ENCODE measurements at regions not wholly inside any gene's neighbourhood (a gene's known extent, or its start where the extent isn't known, plus 50 kb on each side); places are given as distances from the start of the nearest gene placed in this dataset.
"Not testable (repeated sequence)": the region's sequence is repeated elsewhere in the genome, so short reads cannot be mapped to it uniquely, and the experiment has no call there.

DNA sequence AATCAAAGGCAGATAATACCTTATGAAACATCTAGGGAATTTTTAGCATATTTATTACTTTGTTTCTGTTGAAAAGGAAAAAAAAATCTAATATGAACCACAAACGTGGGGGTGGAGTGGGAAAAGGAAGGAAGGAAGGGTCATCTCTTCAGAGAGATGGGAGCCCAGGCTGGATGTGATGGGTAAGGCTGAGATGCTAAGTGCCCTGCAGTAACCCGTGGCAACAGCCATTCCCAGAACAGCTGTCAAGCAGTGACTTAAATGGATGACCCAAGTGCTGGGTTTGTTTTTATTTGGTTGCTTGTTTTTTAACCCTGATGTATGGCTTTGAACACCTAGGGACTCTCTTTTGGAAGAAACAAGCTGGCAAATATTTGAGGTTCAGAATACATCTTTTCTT lies 50.7 kb upstream of the KLF7 start:
- DNase-seq, result no peak

GRCh38 chr2:207217442-207217841 lies 51.7 kb upstream of the KLF7 start:
- DNase-seq, result no peak

DNA sequence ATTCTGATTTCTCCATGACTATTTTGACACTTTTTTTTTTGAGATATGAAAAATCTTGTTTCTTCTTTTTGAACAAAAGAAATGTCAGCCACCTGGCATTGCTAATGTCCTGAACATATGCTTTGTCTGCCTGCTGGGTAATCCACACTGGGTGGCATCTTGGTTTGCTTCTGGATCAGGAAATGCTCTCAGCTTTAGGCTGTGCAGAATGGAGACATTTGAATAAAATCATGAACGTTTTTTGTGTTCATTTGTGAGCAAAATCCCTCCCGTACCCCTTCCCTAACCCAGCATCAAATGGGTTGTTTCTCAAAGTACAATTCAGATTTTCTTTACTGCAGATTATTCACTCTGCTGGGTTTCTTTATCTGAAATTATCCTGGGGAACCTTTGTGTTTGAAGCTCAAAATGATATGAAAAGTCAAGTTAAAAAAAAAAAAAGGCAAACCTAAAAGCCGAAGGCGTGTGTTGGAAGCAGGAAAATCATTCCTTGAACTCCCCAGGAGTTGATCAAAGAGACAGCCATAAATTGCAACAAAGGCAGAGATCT lies 53.4 kb upstream of the KLF7 start:
- no peak for DNase-seq

GRCh38 chr2:207219676-207220501 lies 54.1 kb upstream of the KLF7 start:
- DNase-seq, result no peak

DNA sequence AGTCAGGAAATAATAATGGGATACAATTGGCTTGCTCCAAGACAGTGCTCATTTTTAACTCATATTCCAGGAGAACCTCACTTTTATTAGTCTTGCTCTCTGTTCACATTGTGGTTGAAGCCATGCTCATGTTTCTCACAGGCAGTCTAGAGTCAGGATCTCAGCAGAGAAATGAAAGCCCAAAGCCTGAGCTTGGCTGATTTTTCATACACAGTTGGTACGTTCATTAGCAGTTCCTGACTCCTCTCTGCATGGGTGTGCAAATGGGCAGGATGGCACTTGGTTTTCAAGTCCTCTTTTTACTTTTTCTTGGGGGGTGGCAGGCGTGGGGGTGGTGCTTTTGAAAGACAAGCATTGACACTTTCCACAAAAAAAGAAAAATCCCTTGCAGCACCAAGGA lies 56.0 kb upstream of the KLF7 start:
- DNase-seq, result no peak

DNA sequence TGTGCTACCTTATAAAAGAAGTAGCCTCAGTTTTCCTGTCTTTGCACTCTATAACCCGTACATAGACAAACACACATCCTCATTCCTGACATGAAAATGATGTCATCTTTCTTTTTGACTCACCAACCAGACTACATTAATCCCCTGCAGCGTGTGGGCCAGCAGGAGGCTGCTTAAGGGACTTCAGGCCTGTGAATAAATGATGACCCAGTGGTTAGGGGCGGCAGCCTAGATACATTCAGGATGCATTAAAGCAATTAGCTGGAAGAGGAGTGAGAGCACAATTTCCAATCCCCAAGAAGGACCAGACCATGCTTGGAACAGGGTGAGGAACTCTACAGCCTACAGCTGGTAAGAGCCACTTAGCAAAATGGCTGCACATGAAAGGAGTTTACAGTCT lies 57.3 kb upstream of the KLF7 start:
- DNase-seq, result peak; percentile 21

DNA sequence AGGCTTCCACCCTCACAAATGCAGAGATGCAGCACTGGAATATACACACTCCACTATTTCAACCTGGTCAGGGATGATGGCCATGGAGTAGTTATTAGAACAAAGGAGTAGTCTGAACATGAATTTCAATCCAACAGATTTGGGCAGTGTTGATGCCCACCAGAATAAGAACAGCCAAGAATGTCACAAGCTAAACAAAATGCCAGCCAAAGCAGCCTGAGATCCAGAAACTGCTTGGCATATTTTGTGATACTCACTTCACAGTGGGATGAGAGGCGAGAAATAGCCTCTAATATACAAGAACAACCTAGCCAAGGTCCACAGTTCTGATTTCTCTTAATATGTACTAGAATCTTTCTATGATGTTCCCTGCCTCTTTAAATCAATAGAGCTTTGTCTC lies 58.6 kb upstream of the KLF7 start:
- DNase-seq, result no peak

DNA sequence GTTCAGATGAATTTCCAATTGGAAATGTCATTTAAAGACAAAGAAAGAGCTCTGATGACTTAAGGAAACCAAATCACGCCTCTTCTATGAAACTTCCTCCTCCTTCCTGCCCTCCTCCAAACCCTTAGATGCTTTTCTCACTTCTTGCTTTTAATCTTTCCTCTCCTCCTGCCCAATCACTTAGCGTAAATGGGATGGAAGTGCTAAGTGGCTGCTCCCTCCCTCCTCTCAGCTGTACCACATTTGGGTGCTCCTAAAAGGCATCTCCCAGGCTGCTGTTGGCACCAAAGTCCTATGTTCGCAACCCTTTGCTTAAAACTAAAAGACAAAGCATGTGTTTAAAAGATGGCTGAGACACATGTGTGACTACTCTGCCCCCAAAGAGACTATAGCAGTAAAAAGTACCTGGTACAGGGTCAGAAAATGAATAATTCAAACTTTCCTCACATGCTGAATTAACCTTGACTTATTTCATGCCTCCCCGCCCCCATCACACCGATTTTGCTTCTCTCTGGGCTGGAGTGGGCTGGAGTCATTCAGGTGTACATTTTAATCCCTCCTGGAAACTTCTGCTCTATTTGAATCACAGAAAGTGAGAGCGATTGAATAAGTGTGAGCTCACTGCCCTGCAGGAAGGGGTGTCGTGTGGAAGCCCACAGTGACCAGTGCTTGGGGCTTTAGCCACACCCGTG lies 59.2 kb upstream of the KLF7 start:
- peak; percentile 54 for DNase-seq

DNA sequence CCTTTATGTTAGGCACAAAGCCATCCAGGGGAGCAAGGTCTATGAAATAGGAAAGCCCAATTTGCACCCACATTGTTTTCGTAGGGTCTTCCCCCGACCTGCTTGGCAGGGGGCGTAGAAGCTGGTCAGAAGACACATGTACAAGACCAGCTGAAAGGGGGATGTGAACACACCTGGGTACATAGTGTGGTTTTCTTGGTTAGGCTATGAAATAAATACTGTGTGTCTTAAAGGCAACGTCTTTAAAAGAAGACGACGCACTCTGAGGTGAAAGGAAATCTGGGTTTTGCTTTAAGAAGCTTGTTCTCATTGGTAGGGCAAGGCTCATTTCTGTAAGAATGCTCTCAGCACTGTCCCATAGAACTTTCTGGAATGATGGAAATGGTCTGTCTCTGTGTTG lies 60.0 kb upstream of the KLF7 start:
- no peak for DNase-seq

DNA sequence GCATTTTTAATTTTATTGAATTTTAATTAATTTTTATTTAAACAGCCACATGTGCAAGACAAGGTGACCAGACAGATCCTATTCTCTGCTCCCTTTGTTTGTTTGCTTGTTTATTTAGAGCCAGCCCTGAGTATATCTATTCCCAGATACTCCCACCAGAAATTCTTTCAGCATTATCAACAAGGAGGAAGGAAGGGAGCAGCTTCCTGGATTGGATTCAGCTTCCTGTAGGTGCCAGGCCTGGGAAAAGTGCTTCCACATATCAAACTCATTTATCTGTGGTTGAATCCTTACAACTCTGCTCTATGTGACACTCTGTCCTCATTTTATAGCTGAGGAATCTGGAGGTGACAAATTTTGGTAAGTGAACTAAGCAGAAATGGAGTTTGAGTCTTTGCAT lies 60.5 kb upstream of the KLF7 start:
- DNase-seq, result no peak

GRCh38 chr2:207226671-207227061 lies 60.9 kb upstream of the KLF7 start:
- DNase-seq, result no peak

DNA sequence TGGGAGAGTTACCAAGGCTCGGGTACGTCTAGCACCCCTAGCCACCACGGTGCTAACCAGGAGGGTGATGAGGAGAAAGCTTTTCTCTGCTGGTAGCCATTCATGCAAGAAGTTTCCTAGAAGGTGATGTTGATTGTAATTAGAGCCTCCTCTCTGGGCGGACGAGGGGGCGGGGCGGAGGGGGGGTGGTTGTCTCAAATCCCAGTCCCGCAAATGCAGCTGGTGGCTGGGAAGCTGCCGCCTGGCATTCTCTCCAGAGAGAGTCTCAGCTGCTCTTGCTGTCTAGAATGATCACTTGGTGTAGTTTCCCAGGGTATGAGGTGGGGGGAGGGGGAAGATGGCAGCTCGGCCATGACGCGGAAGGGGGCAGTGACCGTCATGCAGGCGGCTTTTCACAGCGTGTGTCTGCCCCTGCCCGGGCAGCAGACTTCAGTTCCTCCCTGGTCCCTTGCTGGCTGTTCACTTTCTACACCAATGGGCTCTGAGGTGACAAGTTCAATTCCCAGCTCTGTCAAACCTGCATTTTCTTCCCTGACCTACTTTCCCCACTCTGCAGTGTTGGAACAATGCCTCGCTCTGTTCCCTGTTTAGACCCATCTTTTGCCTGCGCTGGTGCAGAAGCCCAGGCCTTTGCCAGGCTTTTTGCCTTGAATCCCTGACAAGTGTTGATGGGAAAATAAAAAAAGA lies 61.5 kb upstream of the KLF7 start:
- DNase-seq, result no peak

- no peak for DNase-seq
Measured at GRCh38 chr2:207227749-207228145, 62.0 kb upstream of the KLF7 start.

DNA sequence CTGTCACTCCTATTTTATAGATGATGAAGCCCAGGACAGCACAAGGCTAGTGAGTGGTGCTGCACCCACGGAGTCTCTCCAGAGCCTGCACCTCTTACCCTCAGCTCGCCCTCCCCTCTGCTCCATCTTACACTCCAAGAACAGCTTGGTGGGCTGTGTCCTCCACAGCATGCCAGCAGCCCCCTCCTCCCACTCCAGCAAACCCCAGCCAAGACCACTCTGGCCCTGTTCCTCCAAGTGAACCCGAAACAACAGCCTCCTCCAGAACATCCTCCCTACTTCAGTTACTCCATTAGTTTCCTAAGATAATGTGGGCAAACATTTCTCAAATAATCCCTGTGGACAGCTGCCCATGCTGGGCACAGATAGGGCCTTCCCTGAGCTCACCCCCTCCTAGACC lies 62.7 kb upstream of the KLF7 start:
- no peak for DNase-seq

GRCh38 chr2:207229161-207229560 lies 63.4 kb upstream of the KLF7 start:
- no peak for DNase-seq

DNA sequence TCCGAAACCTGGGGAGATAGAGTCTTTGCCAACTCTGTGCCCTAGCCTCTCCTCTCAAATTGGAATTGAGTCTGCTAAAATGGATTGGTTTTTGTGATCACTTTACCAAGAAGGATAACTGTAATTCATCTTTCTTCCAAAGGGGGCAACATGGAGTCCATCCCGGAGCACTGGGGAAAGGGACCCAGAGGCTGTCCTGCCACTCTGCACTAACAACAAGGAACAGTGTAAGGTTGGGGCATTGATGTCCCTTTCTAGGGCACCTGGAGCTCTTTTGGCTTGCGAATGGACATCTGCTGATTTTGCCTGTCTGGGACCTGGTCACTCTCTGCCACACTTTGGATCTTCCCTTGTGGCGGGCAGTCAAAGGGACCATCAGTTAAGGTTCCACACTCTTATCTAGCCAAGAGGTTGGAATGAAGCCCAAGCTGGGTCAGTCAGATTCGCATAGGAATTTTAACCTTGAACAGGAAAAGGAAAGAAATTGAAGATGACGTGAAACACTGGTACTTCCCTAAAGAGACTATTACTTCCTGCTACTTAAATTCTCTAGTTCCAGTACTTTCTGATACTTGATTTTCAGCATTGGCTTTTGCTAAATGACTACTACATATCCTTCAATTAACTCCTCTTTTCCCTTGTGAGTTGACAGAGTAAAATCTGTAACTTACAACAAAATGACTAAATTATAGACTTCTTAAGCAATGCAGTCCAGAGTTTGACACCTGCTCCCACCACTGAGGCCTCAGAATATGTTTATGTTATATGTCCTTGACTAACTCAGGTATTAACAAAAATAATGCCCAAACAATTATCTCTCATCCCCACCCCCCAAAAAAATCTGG lies 64.7 kb upstream of the KLF7 start:
- DNase-seq, result no peak

DNA sequence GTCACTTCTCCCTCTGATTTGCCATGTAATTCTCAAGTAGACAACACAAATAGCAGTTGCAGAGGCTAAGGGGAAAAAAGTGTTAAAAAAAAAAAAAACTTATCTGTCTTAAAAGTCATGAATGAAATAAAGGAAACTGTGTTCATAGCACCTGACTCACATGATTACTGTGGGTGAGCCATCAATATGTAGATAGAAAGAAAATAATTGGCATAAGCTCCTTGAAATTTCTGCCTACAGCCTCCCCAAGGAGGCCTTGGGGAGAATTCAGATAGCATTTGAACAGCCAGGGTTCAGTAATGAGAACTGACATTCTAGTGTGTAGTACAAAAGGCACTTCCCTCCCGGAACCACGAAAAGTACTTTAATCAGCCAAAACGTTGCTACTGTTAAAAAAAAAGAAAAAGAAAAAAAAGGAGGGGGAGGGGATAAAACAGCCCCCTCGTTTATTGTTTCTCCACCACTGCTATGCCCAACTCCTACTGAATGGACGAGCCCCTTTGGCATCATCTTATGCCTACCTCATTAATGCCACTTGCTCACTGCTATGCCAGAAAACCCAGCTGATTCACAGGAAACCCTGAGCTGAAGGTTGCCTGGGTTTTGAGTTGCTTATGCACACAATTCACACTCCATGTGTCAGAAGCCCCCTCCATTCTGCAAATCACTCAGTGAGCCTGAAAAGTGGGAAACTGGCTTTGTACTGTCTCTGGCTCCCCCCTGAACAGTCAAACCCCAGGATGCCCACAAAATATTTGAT lies 65.5 kb upstream of the KLF7 start:
- no peak for DNase-seq

GRCh38 chr2:207231967-207232366 lies 66.2 kb upstream of the KLF7 start:
- no peak for DNase-seq

- not testable (repeated sequence) for DNase-seq
Measured at GRCh38 chr2:207233141-207233540, 67.4 kb upstream of the KLF7 start.

- DNase-seq, result no peak
Measured at GRCh38 chr2:207233731-207234130, 68.0 kb upstream of the KLF7 start.

DNA sequence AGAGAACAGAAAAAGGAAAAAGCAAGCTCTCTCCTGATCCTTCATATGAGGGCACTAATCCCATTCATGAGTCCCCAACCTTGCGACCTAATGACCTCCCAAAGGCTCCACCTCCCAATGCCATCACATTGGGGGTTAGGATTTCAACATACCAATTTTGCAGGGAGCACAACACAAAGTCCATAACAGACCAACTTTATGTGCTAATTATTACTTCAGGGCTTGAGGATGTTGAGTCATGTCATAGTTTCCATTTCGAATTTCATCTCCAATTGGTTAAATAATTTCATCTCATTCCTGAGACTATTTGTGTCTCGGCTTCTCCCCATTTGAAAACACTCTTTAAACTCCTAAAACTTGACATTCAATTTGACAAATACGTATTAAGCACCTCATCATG lies 69.9 kb upstream of the KLF7 start:
- no peak for DNase-seq
